Loucy (cell line): ENCODE measurements at regions not wholly inside any gene's neighbourhood (a gene's known extent, or its start where the extent isn't known, plus 50 kb on each side); places are given as distances from the start of the nearest gene placed in this dataset.

Experiments used
- H2AFZ ChIP-seq: fragments of 200-600 bp; sonication (generic); 2 replicates; pipeline ENCODE4 v1.6.0; 2016; ENCODE audit warnings: antibody characterized with exemption, mild to moderate bottlenecking, low read length, moderate library complexity
- H3F3A ChIP-seq: fragments of 200-600 bp; 2 replicates; pipeline ENCODE4 v1.6.0; 2016; ENCODE audit warnings: antibody characterized with exemption, low read depth, mild to moderate bottlenecking
- H3K27me3 ChIP-seq: fragments of 200-600 bp; sonication (generic); 2 replicates; pipeline ENCODE4 v1.6.1; 2014; ENCODE audit warnings: low read length, mild to moderate bottlenecking; ENCODE audit not compliant: insufficient read depth, poor library complexity, severe bottlenecking
- H3K36me3 ChIP-seq: fragments of 200-600 bp; sonication (generic); 2 replicates; pipeline ENCODE4 v1.6.1; 2016; ENCODE audit warnings: low read length; ENCODE audit not compliant: insufficient read depth
- H3K4me1 ChIP-seq: fragments of 200-600 bp; sonication (generic); 2 replicates; pipeline ENCODE4 v1.5.1; 2014; ENCODE audit warnings: low read length, mild to moderate bottlenecking; ENCODE audit not compliant: insufficient read depth, poor library complexity, severe bottlenecking
- H3K4me2 ChIP-seq: fragments of 200-600 bp; sonication (generic); 2 replicates; pipeline ENCODE4 v1.6.0; 2014; ENCODE audit warnings: antibody characterized with exemption, low read length, low read depth, mild to moderate bottlenecking; ENCODE audit not compliant: poor library complexity, severe bottlenecking
- H3K4me3 ChIP-seq: fragments of 200-600 bp; sonication (generic); 2 replicates; pipeline ENCODE4 v1.5.1; 2014; ENCODE audit warnings: low read length, mild to moderate bottlenecking, mixed read lengths; ENCODE audit not compliant: poor library complexity, severe bottlenecking
- H3K79me2 ChIP-seq: fragments of 200-600 bp; sonication (generic); 2 replicates; pipeline ENCODE4 v1.6.1; 2014; ENCODE audit warnings: low read length; ENCODE audit not compliant: insufficient read depth
- H3K9ac ChIP-seq: fragments of 200-600 bp; sonication (generic); 2 replicates; pipeline ENCODE4 v1.6.0; 2014; ENCODE audit warnings: mild to moderate bottlenecking, low read depth, low read length, moderate library complexity; ENCODE audit not compliant: poor library complexity, severe bottlenecking
- H3K9me2 ChIP-seq: fragments of 200-600 bp; sonication (generic); replicated peaks from 2 replicates; pipeline ENCODE4 v1.6.1; 2016; ENCODE audit warnings: low read depth, low read length, mixed read lengths
- H3K9me3 ChIP-seq: fragments of 200-600 bp; sonication (generic); 2 replicates; pipeline ENCODE4 v1.6.1; 2014; ENCODE audit warnings: mild to moderate bottlenecking, antibody characterized with exemption, low read length, low read depth; ENCODE audit not compliant: insufficient read depth
- H4K20me1 ChIP-seq: fragments of 200-600 bp; sonication (generic); 2 replicates; pipeline ENCODE4 v1.6.0; 2014; ENCODE audit warnings: antibody characterized with exemption, low read length, mild to moderate bottlenecking; ENCODE audit not compliant: insufficient read depth, poor library complexity, severe bottlenecking
- EZH2phosphoT487 ChIP-seq: fragments of 200-600 bp; IDR thresholded peaks from 2 replicates; pipeline ENCODE4 v1.6.1; 2018; ENCODE audit warnings: antibody characterized with exemption, mild to moderate bottlenecking, moderate library complexity, borderline replicate concordance
- TF ChIP-seq, protein P1 (sequence below): fragments of 200-600 bp; sonication (generic); conservative IDR thresholded peaks from 2 replicates; pipeline ENCODE4 v1.5.1; 2014; ENCODE audit warnings: mild to moderate bottlenecking, antibody characterized with exemption, low read length

DNA sequence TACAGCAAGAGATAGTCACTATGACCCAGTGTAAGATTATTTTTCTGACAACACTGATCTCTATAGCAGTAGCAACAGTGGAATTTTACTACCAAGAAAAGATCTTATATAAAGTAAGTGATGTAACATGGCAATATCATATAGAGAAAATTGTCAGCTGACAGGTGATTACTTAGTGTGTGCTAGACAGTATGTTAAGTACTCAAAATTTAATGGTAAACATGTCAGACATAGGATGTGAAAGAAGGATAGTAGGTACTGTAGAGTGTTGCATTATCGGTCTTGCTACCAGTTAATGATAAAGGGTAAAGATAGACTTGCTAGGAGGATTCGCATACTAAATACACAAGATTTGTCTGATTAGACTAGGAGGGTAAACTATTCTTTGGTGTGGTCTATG is 247.4 kb downstream of the CYLC2 start:
- Histone ChIP-seq H2AFZ (no peak overlapping the region), H3K9ac (no peak overlapping the region), H3F3A (no peaks in the 10 kb centered on the region), H3K9me2 (no peaks in the 10 kb centered on the region), H4K20me1 (no peaks in the 10 kb centered on the region), H3K27me3 (no peaks in the 10 kb centered on the region), H3K79me2 (no peaks in the 10 kb centered on the region), H3K36me3 (no peaks in the 10 kb centered on the region), H3K4me2 (no peak overlapping the region), H3K9me3 (no peaks in the 10 kb centered on the region), H3K4me3 (no peak overlapping the region), H3K4me1 (no peaks in the 10 kb centered on the region)
- TF ChIP-seq EZH2phosphoT487, result no peak
- TF ChIP-seq, protein P1, sequence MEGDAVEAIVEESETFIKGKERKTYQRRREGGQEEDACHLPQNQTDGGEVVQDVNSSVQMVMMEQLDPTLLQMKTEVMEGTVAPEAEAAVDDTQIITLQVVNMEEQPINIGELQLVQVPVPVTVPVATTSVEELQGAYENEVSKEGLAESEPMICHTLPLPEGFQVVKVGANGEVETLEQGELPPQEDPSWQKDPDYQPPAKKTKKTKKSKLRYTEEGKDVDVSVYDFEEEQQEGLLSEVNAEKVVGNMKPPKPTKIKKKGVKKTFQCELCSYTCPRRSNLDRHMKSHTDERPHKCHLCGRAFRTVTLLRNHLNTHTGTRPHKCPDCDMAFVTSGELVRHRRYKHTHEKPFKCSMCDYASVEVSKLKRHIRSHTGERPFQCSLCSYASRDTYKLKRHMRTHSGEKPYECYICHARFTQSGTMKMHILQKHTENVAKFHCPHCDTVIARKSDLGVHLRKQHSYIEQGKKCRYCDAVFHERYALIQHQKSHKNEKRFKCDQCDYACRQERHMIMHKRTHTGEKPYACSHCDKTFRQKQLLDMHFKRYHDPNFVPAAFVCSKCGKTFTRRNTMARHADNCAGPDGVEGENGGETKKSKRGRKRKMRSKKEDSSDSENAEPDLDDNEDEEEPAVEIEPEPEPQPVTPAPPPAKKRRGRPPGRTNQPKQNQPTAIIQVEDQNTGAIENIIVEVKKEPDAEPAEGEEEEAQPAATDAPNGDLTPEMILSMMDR, result no peak

DNA sequence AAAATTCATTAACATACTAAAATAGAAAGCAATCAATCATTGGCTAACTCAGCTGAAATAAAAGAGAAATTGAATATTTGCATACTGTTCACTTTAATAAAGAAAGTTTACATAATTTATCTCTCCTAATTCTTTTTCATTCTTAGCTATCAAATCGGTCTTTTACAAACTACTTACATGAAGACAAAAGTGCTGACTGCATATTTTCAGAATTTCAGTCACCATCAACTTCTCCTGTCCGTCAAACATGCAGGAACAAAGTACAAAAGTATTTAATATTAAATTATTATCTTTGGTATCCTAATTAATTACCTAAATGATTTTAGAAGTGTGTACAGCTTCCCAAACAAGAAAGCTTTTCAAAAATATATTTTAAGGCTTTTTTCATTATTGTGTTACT is 248.4 kb downstream of the CYLC2 start:
- no peaks in the 10 kb centered on the region for H3F3A ChIP-seq
- H3K4me2 ChIP-seq, result no peak overlapping the region
- no peaks in the 10 kb centered on the region for H3K9me3 ChIP-seq
- H3K79me2 ChIP-seq, result no peaks in the 10 kb centered on the region
- no peaks in the 10 kb centered on the region for H4K20me1 ChIP-seq
- no peaks in the 10 kb centered on the region for H3K9me2 ChIP-seq
- H3K27me3 ChIP-seq, result no peaks in the 10 kb centered on the region
- no peak overlapping the region for H2AFZ ChIP-seq
- no peaks in the 10 kb centered on the region for H3K4me1 ChIP-seq
- no peak overlapping the region for H3K4me3 ChIP-seq
- TF ChIP-seq, protein P1, result no peak
- no peak for TF ChIP-seq EZH2phosphoT487
- no peaks in the 10 kb centered on the region for H3K36me3 ChIP-seq
- no peak overlapping the region for H3K9ac ChIP-seq

GRCh38 chr9:103245369-103245768 is 250.2 kb downstream of the CYLC2 start:
- Histone ChIP-seq H3K9me2 (no peaks in the 10 kb centered on the region), H3K79me2 (no peaks in the 10 kb centered on the region), H3K4me3 (no peak overlapping the region), H3K36me3 (no peaks in the 10 kb centered on the region), H4K20me1 (no peaks in the 10 kb centered on the region), H3K9me3 (no peaks in the 10 kb centered on the region), H3K27me3 (no peaks in the 10 kb centered on the region), H3K4me2 (no peak overlapping the region), H3K4me1 (no peaks in the 10 kb centered on the region), H2AFZ (no peak overlapping the region), H3K9ac (no peak overlapping the region), H3F3A (no peaks in the 10 kb centered on the region)
- TF ChIP-seq, protein P1, result no peak
- TF ChIP-seq EZH2phosphoT487, result no peak
